DOHH2 (cell line): ENCODE measurements at regions not wholly inside any gene's neighbourhood (a gene's known extent, or its start where the extent isn't known, plus 50 kb on each side); places are given as distances from the start of the nearest gene placed in this dataset.

Source experiments
- EZH2phosphoT487 ChIP-seq: fragments of 200-600 bp; sonication (generic); IDR thresholded peaks from 2 replicates; pipeline ENCODE4 v1.6.1; 2017; ENCODE audit warnings: borderline replicate concordance, mild to moderate bottlenecking, antibody characterized with exemption, low read length, moderate library complexity, mixed read lengths
- TF ChIP-seq, protein P1 (sequence below): fragments of 200-600 bp; sonication (generic); IDR thresholded peaks from one replicate; pipeline ENCODE4 v1.5.1; 2014; ENCODE audit warnings: antibody characterized with exemption, mild to moderate bottlenecking, low read depth, low read length; ENCODE audit not compliant: poor library complexity, severe bottlenecking

DNA sequence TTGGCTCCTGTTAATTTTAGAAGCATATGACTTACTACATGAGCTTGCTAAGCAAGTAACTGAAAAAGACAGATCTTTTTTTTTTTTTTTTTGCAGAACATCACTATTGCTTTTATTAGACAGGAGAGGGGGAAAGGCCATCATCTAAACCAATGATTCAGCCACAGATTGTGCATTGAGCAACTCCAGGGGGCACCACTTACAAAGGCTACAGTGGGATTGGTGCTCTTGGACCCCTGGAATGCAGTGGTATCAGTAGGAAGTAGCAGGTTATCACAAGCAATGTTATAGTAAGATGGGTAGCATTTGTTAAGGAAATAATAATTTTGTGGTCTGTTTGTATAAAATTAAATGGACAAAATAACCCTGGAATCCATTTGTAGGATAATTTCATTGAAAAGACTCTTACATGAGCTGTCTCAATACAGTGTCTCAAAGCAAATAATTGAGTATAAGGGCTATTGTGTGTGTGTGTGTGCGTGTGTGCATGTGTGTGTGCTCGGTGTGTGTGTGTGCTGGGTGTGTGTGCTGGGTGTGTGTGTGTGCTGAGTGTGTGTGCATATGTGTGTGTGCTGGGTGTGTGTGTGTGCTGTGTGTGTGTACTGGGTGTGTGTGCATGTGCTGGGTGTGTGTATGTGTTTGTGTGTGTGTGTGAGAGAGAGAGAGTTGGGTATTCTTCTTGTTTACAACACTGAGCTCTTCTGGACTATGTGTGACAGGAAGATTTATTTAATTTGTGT lies 296.3 kb downstream of the PCDH7 start:
- TF ChIP-seq, protein P1, sequence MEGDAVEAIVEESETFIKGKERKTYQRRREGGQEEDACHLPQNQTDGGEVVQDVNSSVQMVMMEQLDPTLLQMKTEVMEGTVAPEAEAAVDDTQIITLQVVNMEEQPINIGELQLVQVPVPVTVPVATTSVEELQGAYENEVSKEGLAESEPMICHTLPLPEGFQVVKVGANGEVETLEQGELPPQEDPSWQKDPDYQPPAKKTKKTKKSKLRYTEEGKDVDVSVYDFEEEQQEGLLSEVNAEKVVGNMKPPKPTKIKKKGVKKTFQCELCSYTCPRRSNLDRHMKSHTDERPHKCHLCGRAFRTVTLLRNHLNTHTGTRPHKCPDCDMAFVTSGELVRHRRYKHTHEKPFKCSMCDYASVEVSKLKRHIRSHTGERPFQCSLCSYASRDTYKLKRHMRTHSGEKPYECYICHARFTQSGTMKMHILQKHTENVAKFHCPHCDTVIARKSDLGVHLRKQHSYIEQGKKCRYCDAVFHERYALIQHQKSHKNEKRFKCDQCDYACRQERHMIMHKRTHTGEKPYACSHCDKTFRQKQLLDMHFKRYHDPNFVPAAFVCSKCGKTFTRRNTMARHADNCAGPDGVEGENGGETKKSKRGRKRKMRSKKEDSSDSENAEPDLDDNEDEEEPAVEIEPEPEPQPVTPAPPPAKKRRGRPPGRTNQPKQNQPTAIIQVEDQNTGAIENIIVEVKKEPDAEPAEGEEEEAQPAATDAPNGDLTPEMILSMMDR = no peak
- no peak for TF ChIP-seq EZH2phosphoT487
